NK-92 treated with Interleukin-12 subunit alpha and Interleukin-12 subunit beta, amount 100 ng/mL, for 24 hours (cell line): ENCODE measurements at regions not wholly inside any gene's neighbourhood (a gene's known extent, or its start where the extent isn't known, plus 50 kb on each side); places are given as distances from the start of the nearest gene placed in this dataset.

Experiments
- DNase-seq: peaks from one replicate; lab custom pipeline; 2025; lab: John Stamatoyannopoulos, UW

- no peak for DNase-seq
Observed at GRCh38 chr5:142378737-142379634, 54.2 kb upstream of the SPRY4 start.

GRCh38 chr5:142375944-142376411 lies 51.2 kb upstream of the SPRY4 start:
- no peak for DNase-seq
